ENCODE measurements at regions not wholly inside any gene's neighbourhood (a gene's known extent, or its start where the extent isn't known, plus 50 kb on each side); places are given as distances from the start of the nearest gene placed in this dataset.

DNA sequence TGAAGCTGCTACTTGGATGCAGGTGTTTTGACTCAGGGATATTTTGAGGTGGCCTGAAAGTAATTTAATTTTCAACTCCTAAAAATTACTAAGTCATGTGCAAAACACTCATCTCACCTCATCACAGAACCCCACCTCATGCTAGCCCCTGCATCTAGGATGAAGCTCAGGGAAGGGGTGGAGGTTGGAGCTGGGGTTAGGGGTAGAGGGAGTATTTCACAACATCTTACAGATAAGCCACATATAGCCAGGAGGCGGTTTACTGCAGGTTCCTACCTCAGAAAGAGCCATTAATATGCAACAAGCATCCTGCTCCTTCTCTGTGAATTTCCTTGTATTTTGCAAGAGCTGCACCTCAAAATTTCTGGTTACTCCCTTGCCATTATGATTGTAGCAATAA, 70.5 kb upstream of the TSPAN5 start:
- H4K91ac ChIP-seq (ENCODE audit: insufficient read depth, low read depth, low read length) = no peak overlapping the region

More for the DNA sequence above, 70.5 kb upstream of the TSPAN5 start:
- no peak overlapping the region for H3K4ac ChIP-seq (ENCODE audit: low read depth, low read length)
- POLR2A ChIA-PET (ENCODE audit: unreplicated experiment) = no interaction called here
- no peak overlapping the region; the same call in 1 of the 2 replicates for H2BK20ac ChIP-seq (ENCODE audit: low read depth, low read length)
- no peak overlapping the region for H3K14ac ChIP-seq (replicated peaks; ENCODE audit: low read depth, low read length)
- H4K20me1 ChIP-seq (ENCODE audit: insufficient read depth, low read length) = no peaks in the 10 kb centered on the region
- no peak overlapping the region for H3K4me2 ChIP-seq (ENCODE audit: low read depth, low read length)
- H3K79me1 ChIP-seq (ENCODE audit: low read depth in 1 of 2, low read length in 2 of 2) = no peaks in the 10 kb centered on the region
- no peak overlapping the region for H2BK120ac ChIP-seq (ENCODE audit: low read depth, low read length)
- no peaks in the 10 kb centered on the region for H3K36me3 ChIP-seq (ENCODE audit: control insufficient read depth, insufficient read depth, low read length)
- dilution Hi-C loops (cut with HindIII; ENCODE audit: low sequenced_read_pairs, unreplicated experiment) = no loop called here
- H2AK5ac ChIP-seq (ENCODE audit: low read depth, low read length) = no peak overlapping the region
- H3K27me3 ChIP-seq (ENCODE audit: control insufficient read depth, insufficient read depth, low read length) = peaks cover 5% of the 10 kb centered on the region
- no peak overlapping the region for H3K4me3 ChIP-seq (ENCODE audit: insufficient read depth, low read depth, low read length)
- no peak overlapping the region for H4K5ac ChIP-seq (ENCODE audit: low read depth, low read length)
- no peak overlapping the region for H3K27ac ChIP-seq (ENCODE audit: insufficient read depth, low read length)
- H2AK9ac ChIP-seq (replicated peaks; ENCODE audit: low read depth, low read length, poor library complexity) = no peak overlapping the region
- intact Hi-C loops (cut with micrococcal nuclease) = no loop called here
- no peak overlapping the region for H2BK15ac ChIP-seq (ENCODE audit: low read depth, low read length)
- BruUV-seq (replicated peaks) = no TSS peak
- H3K4me1 ChIP-seq (ENCODE audit: control insufficient read depth, insufficient read depth, low read length) = peaks cover 2% of the 10 kb centered on the region; the same call in 1 of the 2 replicates
- no peak overlapping the region for H3K9ac ChIP-seq (ENCODE audit: low read depth, low read length)
- no peak overlapping the region for H4K8ac ChIP-seq (ENCODE audit: low read depth in 2 of 2, low read length in 2 of 2)
- no peak overlapping the region for H3K18ac ChIP-seq (ENCODE audit: low read depth, low read length)
- no peak overlapping the region for H2AFZ ChIP-seq (replicated peaks; ENCODE audit: low read length, poor library complexity)
- H2BK5ac ChIP-seq (ENCODE audit: low read depth, low read length, poor library complexity, severe bottlenecking) = no peak overlapping the region
- TF ChIP-seq, protein P1, sequence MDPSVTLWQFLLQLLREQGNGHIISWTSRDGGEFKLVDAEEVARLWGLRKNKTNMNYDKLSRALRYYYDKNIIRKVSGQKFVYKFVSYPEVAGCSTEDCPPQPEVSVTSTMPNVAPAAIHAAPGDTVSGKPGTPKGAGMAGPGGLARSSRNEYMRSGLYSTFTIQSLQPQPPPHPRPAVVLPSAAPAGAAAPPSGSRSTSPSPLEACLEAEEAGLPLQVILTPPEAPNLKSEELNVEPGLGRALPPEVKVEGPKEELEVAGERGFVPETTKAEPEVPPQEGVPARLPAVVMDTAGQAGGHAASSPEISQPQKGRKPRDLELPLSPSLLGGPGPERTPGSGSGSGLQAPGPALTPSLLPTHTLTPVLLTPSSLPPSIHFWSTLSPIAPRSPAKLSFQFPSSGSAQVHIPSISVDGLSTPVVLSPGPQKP (IDR thresholded peaks at IDR 0.05; ENCODE audit: borderline replicate concordance, low read depth, low read length) = no peak
- TF ChIP-seq RFX5 (IDR thresholded peaks at IDR 0.05; ENCODE audit: low read depth, low read length) = no peak
- TF ChIP-seq USF2 (IDR thresholded peaks at IDR 0.05; ENCODE audit: low read depth, low read length) = no peak
- TF ChIP-seq RCOR1 (IDR thresholded peaks at IDR 0.05; ENCODE audit: insufficient replicate concordance, low read length) = no peak
- no peak for TF ChIP-seq SMC3 (IDR thresholded peaks at IDR 0.05; ENCODE audit: low read depth, low read length)
- no peak for TF ChIP-seq NFE2L2 (IDR thresholded peaks at IDR 0.05; ENCODE audit: low read depth, low read length)
- H3K56ac ChIP-seq (ENCODE audit: extremely low read depth, insufficient read depth, low read length) = no peak overlapping the region
- no CpG with 5 or more reads among the region's 1 CpG for WGBS, 2 experiments (ENCODE audit: extremely low coverage in 2 of 2, insufficient read length in 1 of 2)
- DNase-seq (no peak), ATAC-seq (ENCODE audit: low read depth) (no peak)
- H3K9me3 ChIP-seq (ENCODE audit: control insufficient read depth, insufficient read depth, low read length) = no peaks in the 10 kb centered on the region
- CTCF ChIA-PET = no interaction called here
- in situ Hi-C loops (cut with MboI; ENCODE audit: low sequenced_read_pairs) = no loop called here
- no peak overlapping the region for H3K23ac ChIP-seq (ENCODE audit: low read depth, low read length)
- H3K9me1 ChIP-seq (ENCODE audit: insufficient read depth, low read length) = 0 out of 2 replicates have a peak, but pooled peaks cover 2% of the 10 kb centered on the region
